ENCODE measurements at regions not wholly inside any gene's neighbourhood (a gene's known extent, or its start where the extent isn't known, plus 50 kb on each side); places are given as distances from the start of the nearest gene placed in this dataset.
"Not testable (repeated sequence)": the region's sequence is repeated elsewhere in the genome, so short reads cannot be mapped to it uniquely, and the experiment has no call there.

DNA sequence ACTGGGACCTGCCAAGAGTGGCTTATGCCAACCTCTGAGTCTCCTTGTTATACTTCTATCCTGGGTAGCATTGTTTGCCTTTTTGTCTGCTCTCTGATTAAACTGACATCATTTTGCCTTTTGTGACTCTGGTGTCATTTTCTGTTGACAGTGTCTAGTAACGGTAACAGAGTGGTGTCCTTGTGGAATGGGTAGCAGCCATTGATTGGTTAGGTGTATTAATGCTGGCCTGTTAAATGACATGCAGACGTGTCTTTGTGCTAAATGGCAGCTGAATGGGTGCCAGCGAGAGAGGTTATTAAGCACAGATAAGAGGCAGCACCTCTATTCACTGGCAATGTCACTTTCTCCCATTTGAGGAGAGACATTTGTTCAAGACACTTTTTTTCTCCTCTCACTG is 1289.4 kb downstream of the PCDH9 start:
- DNase-seq, result no peak

DNA sequence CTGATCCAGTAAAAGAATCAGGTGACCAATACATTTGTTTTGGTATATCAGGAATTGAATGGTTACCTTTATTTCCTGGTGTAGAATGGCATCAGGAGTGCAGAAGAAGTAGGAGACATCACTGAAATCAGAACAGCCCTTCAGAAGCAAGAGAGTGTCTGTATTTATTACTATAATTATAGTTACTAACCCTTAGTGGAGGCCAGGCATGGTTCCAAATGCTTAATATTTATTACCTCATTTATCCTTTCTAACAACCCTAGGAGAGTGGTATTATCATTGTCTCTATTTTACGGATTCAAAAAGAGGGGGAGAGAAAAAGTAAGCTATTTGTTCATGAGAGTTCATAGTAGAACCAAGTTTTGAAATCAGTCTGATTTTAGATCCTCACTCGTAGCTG is 1292.9 kb downstream of the PCDH9 start:
- no peak for DNase-seq

DNA sequence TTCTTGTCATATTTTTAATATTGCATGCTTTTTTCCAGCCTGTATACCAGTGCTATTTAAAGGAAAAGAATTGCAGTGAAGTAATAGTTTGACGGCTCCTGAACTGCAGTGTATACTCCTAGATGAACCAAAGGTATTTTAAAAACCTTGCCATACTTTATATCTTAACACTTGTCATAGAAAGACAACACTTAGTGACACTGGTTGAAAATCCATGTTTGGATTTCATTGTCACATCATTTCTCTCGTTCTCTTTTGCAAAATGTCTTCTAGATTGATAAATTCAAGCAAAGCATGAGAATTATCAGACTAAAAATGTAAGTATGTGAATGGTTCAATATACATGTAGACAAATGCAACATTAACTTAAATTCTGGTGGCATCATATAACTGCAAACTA is 1293.9 kb downstream of the PCDH9 start:
- DNase-seq, result no peak

DNA sequence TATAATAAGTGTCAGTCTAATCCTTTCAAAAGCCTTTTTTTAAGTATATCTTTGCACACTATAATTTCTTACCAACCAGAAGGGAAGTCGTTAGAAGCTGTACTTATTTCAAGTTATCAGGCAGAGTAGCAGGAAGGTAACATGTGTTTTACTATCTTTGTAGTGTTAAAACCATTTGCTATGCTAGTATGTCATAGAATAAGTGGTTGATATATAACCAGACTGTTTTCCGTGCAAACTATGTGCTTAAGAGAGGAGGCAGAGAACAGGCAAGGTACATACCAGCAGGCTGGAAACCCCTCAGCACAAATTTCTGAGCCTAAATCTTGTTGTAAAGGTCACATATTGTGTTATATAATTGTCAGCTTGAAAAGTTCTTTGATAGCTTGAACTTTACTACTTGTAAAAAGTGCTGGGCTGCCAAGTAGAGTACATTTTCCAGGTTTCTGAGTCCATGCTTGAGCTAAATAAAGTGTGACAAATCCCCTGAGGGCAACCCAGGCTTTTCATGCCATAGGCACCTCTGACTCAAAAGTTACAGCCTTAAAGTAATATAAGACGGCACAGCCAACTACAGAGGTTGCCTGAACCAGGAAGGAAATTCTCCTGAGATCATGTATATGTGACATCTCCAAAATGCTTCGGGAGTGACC is 1297.4 kb downstream of the PCDH9 start:
- DNase-seq, result no peak

DNA sequence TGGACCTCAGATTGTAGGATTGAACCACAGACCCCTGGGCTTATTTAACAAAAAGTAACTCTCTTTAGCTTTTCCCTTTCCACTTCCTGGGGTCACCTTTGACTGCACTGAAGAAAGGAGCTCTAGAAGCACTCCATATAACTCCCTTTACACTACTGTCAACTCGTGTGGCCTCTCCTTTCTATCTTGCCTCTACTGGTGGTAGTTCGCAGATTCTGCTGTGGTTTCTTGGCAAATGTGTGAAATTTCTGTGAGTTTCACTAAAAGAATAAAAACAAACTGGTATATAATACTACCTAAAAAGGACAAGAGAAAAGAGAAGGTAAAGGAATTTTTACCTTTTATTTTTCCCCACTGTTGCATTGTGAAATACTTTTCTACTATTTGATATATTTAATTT is 1298.1 kb downstream of the PCDH9 start:
- DNase-seq, result no peak

DNA sequence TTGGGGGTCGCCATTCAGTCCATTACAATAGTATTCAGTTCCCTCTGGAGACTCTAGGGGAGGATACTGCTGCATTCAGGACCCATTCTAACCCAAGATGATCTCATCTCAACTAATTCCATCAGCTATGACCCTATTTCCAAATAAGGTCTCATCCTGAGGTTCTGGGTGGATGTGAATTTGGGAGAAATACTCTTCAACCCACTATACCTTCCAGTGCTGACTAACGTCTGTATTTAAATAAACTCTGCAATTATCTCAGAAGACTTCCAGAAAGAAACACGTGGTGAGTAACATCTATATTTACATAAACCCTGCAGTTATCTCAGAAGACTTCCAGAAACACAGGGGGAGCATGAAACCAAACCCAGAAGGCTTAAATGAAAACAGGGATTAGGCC is 1300.7 kb downstream of the PCDH9 start:
- DNase-seq, result no peak

DNA sequence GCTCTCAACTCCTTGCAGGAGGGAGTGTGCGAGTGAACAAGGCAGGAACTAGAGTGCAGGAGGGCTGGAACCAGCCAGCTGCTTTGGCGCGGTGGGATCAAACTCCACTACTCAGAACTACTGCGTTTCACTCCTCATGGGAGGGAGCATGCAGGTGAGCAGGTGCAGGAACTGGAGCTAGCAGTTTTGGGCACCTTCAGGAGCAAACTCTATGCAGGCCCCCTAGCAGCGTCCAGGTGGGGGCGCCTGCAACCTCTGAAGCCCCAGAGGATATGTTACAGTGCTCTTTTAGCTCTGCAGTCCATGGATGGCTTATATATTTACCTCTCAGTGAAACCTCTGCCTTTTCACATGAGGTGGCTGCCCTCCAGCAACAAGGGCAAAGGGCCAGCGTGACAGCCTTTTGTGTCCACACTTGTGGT is 1303.4 kb downstream of the PCDH9 start:
- DNase-seq, result peak; percentile 25

DNA sequence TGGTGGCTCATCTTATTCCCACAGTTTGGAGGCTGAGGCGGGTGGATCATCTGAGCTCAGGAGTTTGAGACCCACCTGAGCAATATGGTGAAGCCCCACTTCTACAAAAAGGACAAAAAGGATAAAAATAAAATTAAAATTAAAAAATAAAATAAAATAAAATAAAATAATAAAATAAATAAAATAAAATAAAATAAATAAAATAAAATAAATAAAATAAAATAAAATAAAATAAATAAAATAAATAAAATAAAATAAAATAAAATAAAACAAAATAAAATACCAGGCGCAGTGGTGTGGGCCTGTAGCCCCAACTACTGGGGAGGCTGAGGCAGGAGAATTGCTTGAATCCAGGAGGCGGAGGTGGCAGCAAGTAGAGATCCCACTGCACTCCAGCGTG is 1307.3 kb downstream of the PCDH9 start:
- DNase-seq, result not testable (repeated sequence)

DNA sequence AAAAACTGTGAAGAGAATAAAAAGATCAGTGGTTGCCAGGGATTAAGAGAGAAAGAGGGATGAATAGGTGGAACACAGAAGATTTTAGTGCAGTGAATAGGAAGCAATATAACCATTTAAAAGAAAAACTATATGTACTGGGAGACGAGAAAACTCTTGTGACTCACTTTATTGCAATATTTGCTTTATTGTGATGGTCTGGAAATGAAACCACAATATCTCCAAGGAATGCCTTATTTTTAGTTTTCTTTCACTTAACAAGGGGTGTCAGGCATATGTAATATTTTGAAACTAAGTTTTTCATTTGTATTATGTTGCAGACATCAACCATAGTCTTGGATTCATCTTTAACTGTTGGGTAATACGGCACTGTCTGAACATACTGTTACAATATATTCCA is 1308.2 kb downstream of the PCDH9 start:
- no peak for DNase-seq

DNA sequence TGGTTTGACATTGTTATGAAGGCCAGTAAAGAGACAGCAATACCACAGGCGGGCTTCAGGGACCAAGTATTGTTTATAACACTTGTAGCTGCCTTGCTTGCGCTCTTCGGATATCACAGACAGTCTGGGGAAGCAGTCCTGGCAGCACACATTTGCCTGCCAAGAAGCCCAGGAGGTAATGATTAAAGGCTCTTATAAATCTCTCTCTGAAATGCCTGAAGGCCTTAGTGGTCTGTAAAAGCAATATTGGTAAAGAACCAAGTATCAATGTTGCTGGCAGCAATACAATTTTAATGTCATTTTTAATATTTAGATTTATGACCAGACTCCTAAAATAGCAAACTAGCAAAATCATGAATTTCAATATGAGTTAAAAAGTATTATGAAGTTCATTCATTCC is 1312.4 kb downstream of the PCDH9 start:
- no peak for DNase-seq

DNA sequence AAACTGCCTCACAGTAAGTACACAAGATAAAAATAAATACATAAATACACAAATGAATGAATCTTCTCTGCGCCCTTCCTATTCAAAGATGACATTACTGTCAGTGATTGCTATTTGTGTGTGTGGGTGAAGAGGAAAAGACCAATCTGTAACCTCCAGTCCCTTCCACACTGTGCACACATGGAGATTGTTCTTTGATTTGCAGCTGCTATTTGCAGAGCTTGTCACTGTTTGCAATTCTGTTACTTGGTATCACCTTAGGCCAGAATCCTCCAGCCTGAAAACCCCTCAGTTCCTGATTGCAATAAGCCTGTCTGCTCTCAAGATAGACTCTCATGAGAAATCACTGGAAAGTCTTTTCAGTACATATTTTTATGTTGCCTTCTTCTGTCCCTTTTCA is 1314.9 kb downstream of the PCDH9 start:
- DNase-seq, result no peak

DNA sequence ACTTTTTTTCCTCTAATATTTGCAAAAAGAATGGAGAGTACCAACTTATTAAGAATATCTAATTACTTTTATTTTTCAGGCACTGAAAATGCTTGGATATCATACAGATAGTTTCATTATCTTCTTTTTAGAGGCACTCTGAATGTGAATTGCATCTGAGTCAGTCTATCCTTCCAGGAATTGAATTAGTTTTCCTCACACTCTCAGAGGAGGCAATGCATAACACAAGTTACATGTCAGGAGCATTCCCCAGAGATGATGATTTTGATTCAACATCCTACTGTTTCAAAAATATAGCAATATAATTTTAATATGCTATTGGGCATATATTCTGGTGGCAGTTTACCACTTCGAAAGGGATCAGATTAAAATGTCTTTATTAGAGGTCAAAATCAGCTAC is 1315.4 kb downstream of the PCDH9 start:
- no peak for DNase-seq

DNA sequence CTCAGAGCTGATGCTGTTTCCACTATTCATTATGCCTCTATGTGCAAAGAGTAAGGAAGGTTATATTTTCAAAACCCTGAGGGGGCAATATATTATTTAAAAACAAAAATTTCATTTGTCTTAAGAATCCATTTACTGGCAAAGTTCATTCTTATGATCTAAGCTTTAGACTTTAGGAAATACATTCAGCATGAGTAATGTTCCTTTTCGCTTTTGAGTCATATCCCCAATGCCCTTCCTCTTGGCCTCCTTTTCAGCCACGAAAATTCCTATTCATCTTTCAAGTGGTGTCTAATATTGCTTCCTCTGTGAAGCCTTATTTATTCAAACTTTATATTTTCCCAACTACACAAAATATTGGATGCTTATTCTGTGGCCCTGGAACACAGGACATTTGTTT is 1317.0 kb downstream of the PCDH9 start:
- no peak for DNase-seq

DNA sequence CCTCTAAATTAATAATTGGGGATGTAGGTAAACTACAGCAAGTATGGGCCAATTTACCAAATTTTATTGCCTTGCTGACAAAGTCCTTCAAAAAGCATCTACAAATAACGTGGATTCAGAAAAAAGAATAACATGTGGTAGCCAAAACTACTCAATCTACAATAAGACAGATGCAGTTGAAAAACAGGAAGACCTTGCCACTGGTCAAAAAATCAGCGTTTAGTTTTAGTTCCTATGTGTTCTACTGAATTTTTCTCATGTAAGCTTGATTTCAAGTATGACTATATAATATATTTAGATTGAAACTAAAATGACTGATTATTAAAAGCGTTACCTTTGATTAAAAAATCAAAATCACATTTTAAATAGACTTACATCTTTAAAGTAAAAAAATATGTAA is 1317.6 kb downstream of the PCDH9 start:
- no peak for DNase-seq

DNA sequence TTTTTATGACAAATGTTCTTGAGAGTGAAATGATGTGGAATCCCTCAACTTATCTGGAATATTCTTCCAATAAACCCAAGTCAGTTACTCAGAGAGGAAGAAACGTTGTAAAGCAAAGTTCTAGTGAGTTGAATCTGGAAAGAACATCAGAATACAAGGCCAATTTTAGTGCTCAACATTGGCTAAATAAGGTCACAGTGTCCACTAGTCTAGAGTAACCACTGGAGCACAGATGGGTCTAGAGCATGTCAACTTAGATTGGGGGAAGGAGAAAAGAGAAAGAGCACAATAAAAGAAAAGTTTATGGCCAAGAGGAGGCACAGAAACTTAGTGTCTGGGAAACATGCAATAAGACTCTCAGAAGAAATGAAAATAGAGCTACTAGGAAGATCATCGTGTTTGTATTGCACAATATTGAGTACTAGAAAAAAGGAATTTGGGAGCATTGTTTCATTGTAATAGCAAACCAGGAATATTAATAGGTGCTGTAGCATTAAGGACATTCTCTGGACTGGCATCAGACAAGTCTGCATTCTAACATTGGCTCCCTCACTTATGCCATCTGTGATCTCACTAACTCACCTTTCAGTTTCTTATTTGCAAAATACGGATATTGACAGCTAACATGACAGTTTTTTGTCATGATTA is 1318.5 kb downstream of the PCDH9 start:
- DNase-seq, result no peak

DNA sequence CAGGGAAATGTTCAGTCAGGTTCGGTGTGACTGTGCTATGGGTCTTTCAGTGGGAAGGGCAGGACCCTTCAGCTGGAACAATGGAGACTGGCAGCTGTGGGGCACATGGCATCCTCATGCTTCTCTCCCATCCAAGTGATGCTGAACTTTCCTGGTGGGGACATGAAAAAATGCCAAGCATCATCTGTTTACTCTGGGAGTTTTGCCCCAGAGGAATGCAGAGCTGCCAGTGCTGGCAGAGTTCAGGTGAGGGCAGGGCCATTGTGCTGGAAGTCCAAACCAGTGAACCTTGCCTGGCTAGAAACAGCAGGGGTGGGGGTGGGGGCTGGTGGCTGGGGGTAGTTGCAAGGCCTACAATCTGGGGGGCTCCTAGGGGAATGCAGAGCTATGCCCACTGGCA is 1320.6 kb downstream of the PCDH9 start:
- no peak for DNase-seq

DNA sequence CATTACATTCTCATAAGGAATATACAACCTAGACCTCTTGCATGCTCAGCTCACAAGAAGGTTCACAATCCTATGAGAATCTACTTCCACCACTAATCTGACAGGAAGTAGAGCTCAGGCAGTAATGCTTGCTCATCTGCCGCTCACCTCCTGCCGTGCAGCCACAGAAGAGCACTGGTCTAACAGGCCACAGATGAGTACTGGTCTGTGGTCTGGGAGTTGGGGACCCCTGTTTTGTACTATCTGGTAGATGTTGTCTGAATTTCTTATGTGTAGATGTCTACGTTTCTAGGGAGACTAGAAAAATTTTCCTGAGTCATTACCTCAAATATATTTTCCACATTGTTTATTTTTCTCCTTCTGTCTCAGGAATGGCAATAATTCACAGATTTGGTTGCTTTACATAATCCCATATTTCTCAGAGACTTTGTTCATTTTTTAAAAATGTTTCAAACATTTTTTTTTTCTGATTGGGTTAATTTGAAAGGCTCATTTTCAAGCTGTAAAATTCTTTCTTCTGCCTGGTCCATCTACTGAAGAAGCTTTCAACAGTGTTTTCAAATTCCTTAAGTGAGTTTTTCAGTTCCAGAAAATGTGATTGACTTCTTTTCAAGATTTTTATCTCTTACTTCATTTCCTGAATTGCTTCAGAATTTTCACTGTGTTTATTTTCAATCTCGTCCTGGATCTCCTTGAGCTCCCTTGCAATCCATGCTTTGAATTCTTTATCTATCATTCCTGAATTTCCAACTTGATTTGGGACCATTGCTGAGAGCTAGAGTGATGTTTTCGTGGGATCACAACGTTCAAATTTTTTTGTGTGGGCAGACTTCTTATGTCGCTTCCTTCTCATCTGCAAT is 1322.2 kb downstream of the PCDH9 start:
- DNase-seq, result no peak

DNA sequence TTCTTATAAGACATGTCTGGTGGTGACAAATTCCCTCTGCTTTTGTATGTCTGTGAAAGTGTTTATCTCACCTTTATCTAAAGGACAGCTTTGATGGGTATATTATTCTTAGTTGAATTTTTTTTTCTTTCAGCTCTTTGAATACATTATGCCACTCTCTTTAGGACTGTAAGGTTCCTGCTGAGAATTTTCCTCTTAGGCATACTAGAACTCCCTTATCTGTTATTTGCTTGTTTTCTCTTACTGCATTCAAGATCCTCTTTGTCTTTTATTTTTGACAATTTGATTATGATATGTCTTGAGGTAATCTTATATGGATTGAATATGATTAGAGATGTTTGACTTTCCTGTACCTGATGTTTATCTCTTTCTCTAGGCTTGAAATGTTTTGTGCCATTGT is 1328.4 kb downstream of the PCDH9 start:
- DNase-seq, result no peak

DNA sequence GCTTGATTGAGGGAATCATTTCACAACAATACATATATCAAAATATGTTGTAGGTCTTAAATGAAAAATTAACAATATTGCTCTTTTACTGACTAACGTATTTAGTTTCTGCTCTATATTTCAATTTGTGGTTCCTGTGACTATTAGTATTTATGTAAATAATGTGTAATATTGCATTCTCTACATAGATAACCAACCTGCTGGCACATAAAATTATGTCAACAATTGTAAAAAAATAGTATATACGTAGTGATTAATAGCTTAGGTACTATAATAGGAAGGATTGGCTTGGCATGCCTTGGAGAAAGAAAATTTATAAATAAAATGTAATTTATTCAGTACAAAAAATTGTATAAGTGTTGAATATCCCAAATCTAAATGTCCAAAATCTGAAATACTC is 1336.1 kb downstream of the PCDH9 start:
- DNase-seq, result no peak

DNA sequence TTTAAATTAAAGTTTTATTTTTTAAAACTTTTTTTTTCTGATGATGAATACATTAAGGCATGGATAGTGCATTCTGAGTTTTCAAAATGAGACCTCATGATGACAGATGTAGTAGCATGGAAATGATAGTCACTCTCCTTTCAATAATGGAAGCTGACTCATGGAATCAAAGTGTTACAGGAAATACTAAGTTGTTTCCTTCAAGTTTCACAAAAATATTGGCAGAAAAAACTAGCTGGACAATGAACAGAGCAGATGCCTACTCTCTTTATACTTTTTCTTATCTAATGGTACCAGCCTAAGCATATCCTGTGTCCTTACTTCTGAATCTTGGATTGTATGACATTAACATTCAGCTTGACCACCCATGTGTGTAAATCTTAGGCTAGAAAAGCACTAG is 1337.3 kb downstream of the PCDH9 start:
- DNase-seq, result no peak

DNA sequence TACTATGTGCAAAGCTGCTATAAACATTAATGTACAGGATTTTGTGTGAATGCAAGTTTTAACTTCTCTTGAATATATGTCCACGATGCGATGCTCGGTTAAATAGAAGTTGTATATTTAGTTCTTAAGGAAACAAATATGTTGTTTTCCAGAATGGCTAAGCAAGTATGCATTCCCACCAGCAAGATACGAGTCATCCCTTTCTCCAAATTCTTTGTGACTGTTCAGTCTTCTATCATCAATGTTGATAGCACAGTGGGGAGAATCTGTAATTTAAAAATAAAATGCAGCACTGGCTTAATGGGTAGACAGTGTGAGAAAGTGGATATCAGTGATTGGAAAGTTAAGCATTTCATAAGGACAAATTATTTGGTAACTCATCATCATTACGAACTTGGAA is 1340.8 kb downstream of the PCDH9 start:
- no peak for DNase-seq

DNA sequence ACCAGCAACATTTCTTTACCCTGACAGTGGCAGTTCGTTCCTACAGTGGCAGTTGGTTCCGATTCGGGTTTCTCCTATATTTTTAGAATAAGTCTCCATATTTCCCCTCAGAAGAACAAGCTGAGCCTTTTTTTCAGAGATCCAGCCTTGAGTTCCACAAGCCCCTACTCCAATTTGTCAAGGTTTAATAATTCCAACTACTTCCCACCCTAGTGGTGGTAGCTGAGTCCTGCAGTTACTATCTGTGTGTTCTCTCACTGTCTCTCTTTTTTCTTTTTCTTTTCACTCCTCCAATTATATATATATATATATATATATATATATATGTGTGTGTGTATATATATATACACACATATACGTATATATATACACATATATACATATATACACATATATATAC is 1347.3 kb downstream of the PCDH9 start:
- DNase-seq, result no peak

DNA sequence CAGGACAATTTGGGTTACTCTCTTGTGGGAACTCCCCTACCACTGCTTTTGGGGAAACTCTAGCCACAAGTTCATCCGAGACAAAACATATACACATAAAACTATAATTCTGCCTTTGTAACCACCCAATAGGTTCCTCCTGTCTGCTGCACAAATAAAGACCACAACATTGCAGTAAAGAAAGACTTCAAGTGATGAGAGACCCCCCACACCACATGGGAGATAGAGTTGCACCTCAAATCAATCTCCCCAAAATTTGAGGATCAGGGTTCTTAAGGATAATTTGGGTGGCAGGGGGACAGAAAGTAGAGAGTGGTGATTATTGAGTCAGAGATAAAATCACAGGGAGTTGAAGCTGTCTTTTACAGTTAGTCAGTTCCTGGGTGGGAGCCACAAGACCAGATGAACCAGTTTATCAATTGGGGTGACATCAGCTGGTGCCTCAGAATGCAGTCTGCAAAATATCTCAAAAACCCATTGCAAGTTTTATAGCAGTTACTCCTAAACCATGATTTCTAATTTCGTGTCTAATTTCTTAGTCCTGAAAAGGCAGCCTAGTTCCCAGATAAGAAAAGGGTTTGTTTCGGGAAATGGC is 1348.5 kb downstream of the PCDH9 start:
- DNase-seq, result no peak

Data from right kidney (tissue), 1 donor.